Activated CD4-positive, alpha-beta T cell treated with anti-CD3 and anti-CD28 coated beads for 48 hours (primary cell): ENCODE measurements at regions not wholly inside any gene's neighbourhood (a gene's known extent, or its start where the extent isn't known, plus 50 kb on each side); places are given as distances from the start of the nearest gene placed in this dataset.
"Not testable (repeated sequence)": the region's sequence is repeated elsewhere in the genome, so short reads cannot be mapped to it uniquely, and the experiment has no call there.

ENCODE experiments used
- DNase-seq: peaks from one replicate; pipeline ENCODE4 v3.0.0-alpha.2; 2020

- no peak for DNase-seq
Observed at GRCh38 chr12:107144441-107144840, 51.1 kb upstream of the CRY1 start.

GRCh38 chr12:107144990-107145389 lies 51.6 kb upstream of the CRY1 start:
- no peak for DNase-seq

GRCh38 chr12:107145397-107145796 lies 52.0 kb upstream of the CRY1 start:
- DNase-seq: no peak

- no peak for DNase-seq
Observed at GRCh38 chr12:107148107-107148506, 54.8 kb upstream of the CRY1 start.

GRCh38 chr12:107152315-107152714 lies 59.0 kb upstream of the CRY1 start:
- no peak for DNase-seq

GRCh38 chr12:107159384-107159900 lies 66.1 kb upstream of the CRY1 start:
- no peak for DNase-seq

GRCh38 chr12:107163413-107163812 lies 70.1 kb upstream of the CRY1 start:
- no peak for DNase-seq

GRCh38 chr12:107164392-107164791 lies 71.0 kb upstream of the CRY1 start:
- no peak for DNase-seq

GRCh38 chr12:107165581-107165980 lies 72.2 kb upstream of the CRY1 start:
- no peak for DNase-seq

- no peak for DNase-seq
Observed at GRCh38 chr12:107167756-107168155, 74.4 kb upstream of the CRY1 start.

GRCh38 chr12:107169200-107169599 lies 75.9 kb upstream of the CRY1 start:
- no peak for DNase-seq

- DNase-seq: no peak
Observed at GRCh38 chr12:107178776-107179175, 85.4 kb upstream of the CRY1 start.

- no peak for DNase-seq
Observed at GRCh38 chr12:107179871-107180270, 86.5 kb upstream of the CRY1 start.

- no peak for DNase-seq
Observed at GRCh38 chr12:107180272-107180671, 86.9 kb upstream of the CRY1 start.

- DNase-seq: no peak
Observed at GRCh38 chr12:107184359-107184930, 91.1 kb upstream of the CRY1 start.

- DNase-seq: no peak
Observed at GRCh38 chr12:107196681-107197080, 103.3 kb upstream of the CRY1 start.

GRCh38 chr12:107200394-107200793 lies 107.0 kb upstream of the CRY1 start:
- peak; percentile 16 for DNase-seq

- no peak for DNase-seq
Observed at GRCh38 chr12:107207931-107208525, 114.7 kb upstream of the CRY1 start.

- not testable (repeated sequence) for DNase-seq
Observed at GRCh38 chr12:107209700-107210099, 116.4 kb upstream of the CRY1 start.

- peak; percentile 26 for DNase-seq
Observed at GRCh38 chr12:107214373-107214773, 121.0 kb upstream of the CRY1 start.

GRCh38 chr12:107216411-107216810 lies 123.1 kb upstream of the CRY1 start:
- not testable (repeated sequence) for DNase-seq

GRCh38 chr12:107219301-107219700 lies 126.0 kb upstream of the CRY1 start:
- DNase-seq: no peak

GRCh38 chr12:107221913-107222312 lies 128.6 kb upstream of the CRY1 start:
- no peak for DNase-seq

- no peak for DNase-seq
Observed at GRCh38 chr12:107223821-107224220, 130.5 kb upstream of the CRY1 start.

GRCh38 chr12:107225635-107226034 lies 132.3 kb upstream of the CRY1 start:
- DNase-seq: no peak
